Stomach smooth muscle (tissue), 2 donors: ENCODE measurements at regions not wholly inside any gene's neighbourhood (a gene's known extent, or its start where the extent isn't known, plus 50 kb on each side); places are given as distances from the start of the nearest gene placed in this dataset.

Experiments used
- H3K27ac ChIP-seq: one replicate; pipeline ENCODE4 v1.7.0; 2013; ENCODE audit warnings: mild to moderate bottlenecking, low read length, inconsistent platforms
- H3K27me3 ChIP-seq, 2 donors: one replicate each; pipeline ENCODE4 v1.7.0; 2013; ENCODE audit warnings: low read length in 2 of 2; ENCODE audit not compliant: insufficient read depth in 2 of 2, control insufficient read depth in 1 of 2
- H3K36me3 ChIP-seq, 2 donors: one replicate each; pipeline ENCODE4 v1.7.0; 2013; ENCODE audit warnings: low read length in 2 of 2; ENCODE audit not compliant: control insufficient read depth in 2 of 2, insufficient read depth in 2 of 2
- H3K4me1 ChIP-seq: one replicate; pipeline ENCODE4 v1.7.0; 2013; ENCODE audit warnings: low read length; ENCODE audit not compliant: control insufficient read depth, insufficient read depth
- H3K4me3 ChIP-seq, 2 donors: one replicate each; pipeline ENCODE4 v1.7.0; 2013; ENCODE audit warnings: low read length in 2 of 2
- H3K9ac ChIP-seq, 2 donors: one replicate each; pipeline ENCODE4 v1.7.0; 2013; ENCODE audit warnings: low read length in 2 of 2, mild to moderate bottlenecking in 1 of 2
- H3K9me3 ChIP-seq, 2 donors: one replicate each; pipeline ENCODE4 v1.7.0; 2013; ENCODE audit warnings: low read length in 2 of 2; ENCODE audit not compliant: control insufficient read depth in 2 of 2
- donor health status: healthy.
- donor health status: Pancreatic carcinoma.

DNA sequence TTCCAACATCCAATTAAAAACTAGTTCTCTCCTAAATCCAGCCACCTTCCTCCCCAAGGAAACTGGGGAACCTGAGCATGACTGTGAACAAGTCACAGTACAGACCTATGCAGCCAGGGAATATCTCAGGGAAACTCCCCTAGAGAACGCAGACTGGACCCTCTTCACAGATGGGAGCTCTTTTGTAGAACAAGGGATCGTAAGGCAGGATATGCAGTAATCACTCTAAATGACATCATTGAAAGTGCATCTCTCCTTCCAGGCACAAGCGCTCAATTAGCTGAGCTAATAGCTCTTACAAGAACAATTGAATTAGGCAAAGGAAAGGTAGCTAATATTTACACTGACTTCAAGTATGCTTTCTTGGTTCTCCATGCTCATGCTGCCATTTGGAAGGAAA is 1331.7 kb downstream of the UQCRFS1 start:
- Histone ChIP-seq H3K9ac (no peak overlapping the region), H3K9me3 (peaks cover 0 to 3% of the 10 kb centered on the region in 2 donors), H3K4me3 (no peak overlapping the region), H3K27ac (no peak overlapping the region), H3K27me3 (no peaks in the 10 kb centered on the region), H3K4me1 (no peaks in the 10 kb centered on the region), H3K36me3 (no peaks in the 10 kb centered on the region)

DNA sequence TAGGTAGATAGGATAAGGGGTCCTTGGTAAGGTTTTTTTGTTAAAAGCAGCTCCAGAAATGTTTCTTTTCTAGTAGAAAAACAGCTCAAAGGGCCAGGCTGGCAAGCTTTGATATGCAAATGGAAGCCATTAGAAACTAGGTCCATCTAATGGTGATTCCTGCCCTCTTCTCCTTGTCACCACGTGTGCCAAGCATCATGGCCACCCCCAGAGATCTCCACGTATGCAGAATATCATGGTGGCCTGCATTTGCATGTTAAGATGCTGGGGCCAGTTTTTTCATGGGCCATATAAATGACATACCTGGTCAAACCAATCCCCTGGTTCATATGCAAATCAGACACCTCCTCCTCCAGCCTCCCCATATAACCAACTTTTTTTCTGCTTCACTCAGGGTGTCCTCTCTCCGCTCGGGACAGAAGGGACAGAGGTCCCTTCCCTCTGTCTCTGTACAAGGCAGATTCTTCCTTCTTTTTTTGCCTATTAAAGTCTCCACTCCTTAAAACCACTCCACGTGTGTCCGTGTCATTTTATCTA is 1335.9 kb downstream of the UQCRFS1 start:
- Histone ChIP-seq H3K4me3 (no peak overlapping the region), H3K27ac (no peak overlapping the region), H3K9me3 (peaks cover 3 to 5% of the 10 kb centered on the region in 2 donors), H3K36me3 (no peaks in the 10 kb centered on the region), H3K27me3 (no peaks in the 10 kb centered on the region), H3K4me1 (no peaks in the 10 kb centered on the region), H3K9ac (no peak overlapping the region)

DNA sequence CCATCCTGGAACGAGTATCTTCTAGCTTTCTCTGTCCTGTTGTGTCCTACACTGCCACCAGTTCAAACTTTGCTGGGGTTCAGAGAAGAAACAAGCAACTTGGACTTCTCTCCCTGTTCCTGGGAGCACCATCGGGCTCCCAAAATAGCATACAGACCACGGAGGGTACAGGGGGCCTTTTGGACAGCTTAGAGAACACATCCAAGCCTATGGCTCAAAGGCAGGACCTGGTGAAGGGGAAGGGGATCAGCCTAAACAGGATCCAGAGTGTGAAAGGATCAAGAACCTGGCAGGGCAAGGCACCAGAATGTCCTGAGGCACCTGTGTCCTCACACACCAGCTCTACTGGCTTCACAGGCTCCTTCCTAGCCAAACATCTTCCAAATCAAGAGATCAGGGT is 1336.5 kb downstream of the UQCRFS1 start:
- H3K27me3 ChIP-seq = no peaks in the 10 kb centered on the region
- no peaks in the 10 kb centered on the region for H3K4me1 ChIP-seq
- no peak overlapping the region for H3K4me3 ChIP-seq
- no peaks in the 10 kb centered on the region for H3K36me3 ChIP-seq
- H3K27ac ChIP-seq = no peak overlapping the region
- H3K9me3 ChIP-seq = peaks cover 3 to 5% of the 10 kb centered on the region in 2 donors
- no peak overlapping the region for H3K9ac ChIP-seq

DNA sequence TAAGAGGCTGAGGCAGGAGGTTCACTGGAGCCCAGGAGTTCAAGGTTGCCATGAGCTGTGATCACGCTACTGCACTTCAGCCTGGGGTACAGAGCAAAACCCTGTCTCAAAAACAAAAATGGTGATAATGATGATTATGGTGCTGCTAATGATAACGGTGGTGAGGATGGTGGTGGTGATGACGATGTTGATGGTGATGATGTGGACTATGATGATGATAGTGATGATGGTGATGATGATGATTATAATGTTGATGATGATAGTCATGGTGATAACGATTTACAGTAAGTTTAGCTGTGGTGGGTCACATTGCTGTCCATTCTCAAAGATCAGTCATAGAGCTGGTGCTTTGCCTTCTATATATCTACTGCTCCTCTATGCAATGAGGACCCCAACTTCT is 1340.6 kb downstream of the UQCRFS1 start:
- no peak overlapping the region for H3K4me3 ChIP-seq
- no peak overlapping the region for H3K27ac ChIP-seq
- peaks cover 0 to 5% of the 10 kb centered on the region in 2 donors for H3K9me3 ChIP-seq
- H3K9ac ChIP-seq = no peak overlapping the region
- no peaks in the 10 kb centered on the region for H3K4me1 ChIP-seq
- H3K36me3 ChIP-seq = no peaks in the 10 kb centered on the region
- H3K27me3 ChIP-seq = no peaks in the 10 kb centered on the region

DNA sequence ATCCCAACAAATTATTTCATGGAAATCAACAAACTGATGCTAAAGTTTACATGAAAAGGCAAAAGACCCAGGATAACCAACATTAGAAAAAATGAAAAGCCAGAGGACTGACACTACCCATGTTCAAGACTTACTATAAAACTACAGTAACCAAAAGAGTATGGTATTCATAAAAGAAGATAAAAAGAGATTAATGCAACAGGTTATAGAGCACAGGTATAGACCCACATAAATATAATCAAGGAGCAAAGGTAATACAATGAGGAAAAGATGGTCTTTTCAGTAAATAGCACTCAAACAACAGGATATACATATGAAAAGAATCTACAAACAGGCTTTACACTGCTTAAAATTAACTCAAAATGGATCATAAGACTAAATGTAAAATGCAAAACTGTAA is 1342.7 kb downstream of the UQCRFS1 start:
- Histone ChIP-seq H3K9ac (no peak overlapping the region), H3K9me3 (peaks cover 6 to 9% of the 10 kb centered on the region in 2 donors), H3K27ac (no peak overlapping the region)

DNA sequence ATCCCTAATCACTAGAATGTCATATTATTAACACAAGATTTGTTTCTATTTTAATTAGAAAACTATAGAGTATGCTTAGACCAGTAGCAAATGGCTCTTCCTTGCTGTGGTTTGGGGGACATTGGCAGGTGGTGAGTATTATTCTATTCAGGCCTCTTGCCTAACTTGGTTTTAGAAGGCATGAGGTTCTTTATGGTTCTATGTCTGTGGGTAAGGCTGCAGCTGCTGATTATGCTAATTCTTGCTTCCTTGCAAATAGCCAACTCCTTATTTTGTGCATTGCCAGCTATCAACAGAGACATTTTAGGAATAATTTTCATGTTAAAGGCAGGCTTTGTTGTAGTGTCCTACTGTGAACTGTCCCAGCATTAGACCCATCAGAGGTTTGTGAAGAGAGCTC is 1344.9 kb downstream of the UQCRFS1 start:
- Histone ChIP-seq H3K36me3 (no peaks in the 10 kb centered on the region), H3K4me3 (no peak overlapping the region)

More for the DNA sequence above, 1342.7 kb downstream of the UQCRFS1 start:
- no peaks in the 10 kb centered on the region for H3K4me1 ChIP-seq
- no peaks in the 10 kb centered on the region for H3K27me3 ChIP-seq
- H3K36me3 ChIP-seq = no peaks in the 10 kb centered on the region
- H3K4me3 ChIP-seq = no peak overlapping the region

DNA sequence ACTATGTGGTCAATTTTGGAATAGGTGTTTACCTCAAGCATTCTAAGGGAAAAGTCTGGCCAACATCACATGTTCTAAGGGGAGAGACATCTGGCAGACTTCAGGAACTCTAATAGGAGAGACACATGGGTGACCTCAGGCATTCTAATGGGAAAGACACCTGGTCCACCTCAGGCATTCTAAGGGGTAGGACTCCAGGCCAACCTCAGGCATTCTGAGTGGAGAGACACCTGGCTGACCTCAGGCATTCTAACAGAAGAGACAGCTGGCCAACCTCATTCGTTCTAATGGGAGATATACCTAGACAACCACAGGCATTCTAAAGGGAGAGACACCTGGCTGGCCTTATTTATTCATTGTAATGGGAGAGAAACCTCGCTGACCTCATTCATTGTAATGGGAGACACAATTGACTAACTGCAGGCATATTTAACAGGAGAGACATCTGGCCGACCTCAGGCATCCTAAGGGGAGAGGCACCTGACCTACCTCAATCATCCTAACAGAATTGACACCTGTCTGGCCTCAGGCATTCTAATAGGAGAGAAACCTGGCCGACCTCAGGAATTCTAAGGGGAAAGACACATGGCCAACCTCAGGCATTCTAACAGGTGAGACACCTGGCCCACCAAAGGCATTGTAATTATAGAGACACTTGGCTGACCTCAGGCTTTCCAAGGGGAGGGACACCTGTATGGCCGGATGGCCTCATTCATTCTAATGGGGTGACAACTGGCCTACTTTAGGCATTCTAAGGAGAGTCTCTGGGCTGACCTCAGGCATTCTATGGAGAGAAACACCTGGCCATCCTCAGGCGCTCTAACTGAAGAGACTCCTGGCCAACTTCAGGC is 1346.8 kb downstream of the UQCRFS1 start:
- Histone ChIP-seq H3K27me3 (no peaks in the 10 kb centered on the region), H3K4me3 (no peak overlapping the region), H3K9ac (no peak overlapping the region), H3K4me1 (no peaks in the 10 kb centered on the region), H3K27ac (no peak overlapping the region), H3K9me3 (peaks cover 12 to 16% of the 10 kb centered on the region in 2 donors), H3K36me3 (no peaks in the 10 kb centered on the region)

More for the DNA sequence above, 1344.9 kb downstream of the UQCRFS1 start:
- Histone ChIP-seq H3K27me3 (no peaks in the 10 kb centered on the region), H3K9ac (no peak overlapping the region), H3K27ac (no peak overlapping the region), H3K4me1 (no peaks in the 10 kb centered on the region), H3K9me3 (peaks cover 5 to 6% of the 10 kb centered on the region in 2 donors)

DNA sequence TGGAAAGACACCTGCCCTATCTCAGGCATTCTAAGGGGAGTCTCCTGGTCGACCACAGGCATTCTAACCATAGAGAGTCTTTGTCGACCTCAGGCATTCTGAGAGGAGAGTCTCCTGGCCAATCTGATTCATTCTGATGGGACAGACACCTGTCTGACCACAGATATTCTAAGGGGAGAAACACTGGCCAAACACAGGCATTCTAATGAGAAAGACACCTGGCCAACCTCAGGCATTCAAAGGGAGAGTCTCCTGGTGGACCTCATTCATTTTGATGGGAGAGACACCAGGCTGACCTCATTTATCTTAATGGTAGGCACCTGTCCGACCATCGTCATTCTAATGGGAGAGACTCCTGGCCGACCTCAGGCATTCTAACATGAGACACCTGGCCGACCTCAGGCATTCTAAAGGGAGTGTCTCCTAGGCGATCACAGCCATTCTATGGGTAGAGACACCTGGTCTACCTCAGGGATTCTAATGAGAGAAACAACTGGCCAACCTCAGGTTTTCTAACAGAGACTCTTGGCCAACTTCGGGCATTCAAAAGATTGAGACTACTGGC is 1351.5 kb downstream of the UQCRFS1 start:
- Histone ChIP-seq H3K9me3 (peaks cover 32 to 38% of the 10 kb centered on the region in 2 donors), H3K9ac (no peak overlapping the region), H3K4me1 (no peaks in the 10 kb centered on the region), H3K27me3 (no peaks in the 10 kb centered on the region), H3K4me3 (no peak overlapping the region), H3K36me3 (no peaks in the 10 kb centered on the region), H3K27ac (no peak overlapping the region)

DNA sequence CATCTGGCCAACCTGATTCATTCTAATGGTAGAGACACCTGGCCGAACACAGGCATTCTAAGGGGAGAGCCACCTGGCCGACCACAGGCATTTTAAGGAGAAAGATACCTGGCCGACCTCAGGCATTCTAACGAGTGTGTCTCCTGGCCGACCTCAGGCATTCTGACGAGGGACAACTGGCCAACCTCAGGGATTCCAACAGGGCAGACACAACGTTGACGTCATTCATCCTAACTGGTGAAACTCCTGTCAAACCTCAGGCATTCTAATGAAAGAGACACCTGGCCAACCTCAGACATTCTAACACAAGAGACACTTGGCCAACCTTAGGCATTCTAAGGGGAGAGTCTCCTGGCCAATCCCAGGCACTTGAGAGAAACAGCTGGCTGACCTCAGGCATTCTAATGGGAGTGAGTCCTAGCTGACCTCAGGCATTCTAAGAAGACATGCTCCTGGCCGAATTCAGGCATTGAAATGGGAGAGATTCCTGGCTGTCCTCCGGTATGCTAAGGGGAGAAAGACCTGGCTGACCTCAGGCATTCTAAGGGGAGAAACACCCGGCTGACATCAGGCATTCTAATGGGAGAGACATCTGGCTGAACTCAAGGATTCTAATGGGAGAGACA is 1352.5 kb downstream of the UQCRFS1 start:
- Histone ChIP-seq H3K9ac (no peak overlapping the region), H3K4me3 (no peak overlapping the region), H3K27ac (no peak overlapping the region), H3K36me3 (no peaks in the 10 kb centered on the region), H3K27me3 (no peaks in the 10 kb centered on the region), H3K4me1 (no peaks in the 10 kb centered on the region), H3K9me3 (peaks cover 27 to 33% of the 10 kb centered on the region in 2 donors)

DNA sequence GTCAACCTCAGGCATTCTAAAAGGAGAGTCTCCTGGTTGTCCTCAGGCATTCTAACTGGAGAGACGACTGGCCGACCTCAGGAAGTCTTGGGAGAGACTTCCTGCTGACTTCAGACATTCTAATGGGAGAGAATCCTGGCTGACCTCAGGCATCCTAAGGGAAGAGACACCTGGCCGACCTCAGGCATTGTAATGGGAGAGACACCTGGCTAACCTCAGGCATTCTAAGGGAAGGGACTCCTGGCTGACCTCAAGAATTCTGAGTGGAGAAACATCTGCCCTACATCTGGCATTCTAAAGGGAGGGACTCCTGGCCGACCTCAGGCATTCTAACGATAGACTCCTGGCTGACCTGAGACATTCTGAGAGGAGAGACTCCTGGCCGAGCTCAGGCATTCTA is 1353.3 kb downstream of the UQCRFS1 start:
- Histone ChIP-seq H3K27me3 (no peaks in the 10 kb centered on the region), H3K4me3 (no peak overlapping the region), H3K9ac (no peak overlapping the region), H3K27ac (no peak overlapping the region), H3K36me3 (no peaks in the 10 kb centered on the region), H3K4me1 (no peaks in the 10 kb centered on the region), H3K9me3 (peaks cover 27 to 33% of the 10 kb centered on the region in 2 donors)
